ENCODE measurements at regions not wholly inside any gene's neighbourhood (a gene's known extent, or its start where the extent isn't known, plus 50 kb on each side); places are given as distances from the start of the nearest gene placed in this dataset.

DNA sequence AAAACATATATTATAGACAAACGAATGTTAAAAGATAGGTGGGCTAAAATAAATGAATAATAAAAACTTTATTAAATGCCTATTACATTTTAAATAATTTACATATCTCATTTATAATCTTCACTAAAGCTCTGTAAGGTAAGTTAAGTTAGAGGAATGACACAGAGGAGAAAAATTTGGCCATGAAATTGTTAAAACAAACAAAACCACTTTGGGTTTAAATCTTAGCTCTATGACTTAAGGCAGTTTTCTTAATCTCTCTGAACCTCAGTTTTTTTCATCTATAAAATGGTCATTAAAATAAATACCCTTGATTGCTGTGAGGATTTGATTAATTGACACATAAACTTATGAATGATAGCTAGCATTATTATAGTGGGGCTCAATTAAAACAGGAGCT lies 404.8 kb upstream of the ATP11B start:
- Mint-ChIP-seq H3K9me3 (peaks cover 7% of the 10 kb centered on the region), H3K36me3 (ENCODE audit: low read depth) (no peaks in the 10 kb centered on the region), H3K4me3 (no peak overlapping the region), H3K4me1 (peaks cover 8% of the 10 kb centered on the region), H3K27ac (no peak overlapping the region), H3K27me3 (ENCODE audit: insufficient read depth) (no peaks in the 10 kb centered on the region)
- WGBS, 2 experiments (ENCODE audit: insufficient coverage in 1 of 2, insufficient read length in 1 of 2): no CpG with 5 or more reads among the region's 1 CpG
- Histone ChIP-seq H3K4me1 (ENCODE audit: control insufficient read depth, insufficient read depth, low read length) (no peaks in the 10 kb centered on the region), H3K27me3 (ENCODE audit: control insufficient read depth, insufficient read depth, low read length, poor library complexity, severe bottlenecking) (no peaks in the 10 kb centered on the region), H3K9me3 (ENCODE audit: control insufficient read depth, low read length) (peaks cover 8% of the 10 kb centered on the region), H3K4me3 (ENCODE audit: low read length) (no peak overlapping the region), H3K27ac (ENCODE audit: low read depth, low read length) (no peak overlapping the region), H3K9ac (ENCODE audit: extremely low read depth, low read length, poor library complexity, severe bottlenecking) (no peak overlapping the region), H3K36me3 (ENCODE audit: control insufficient read depth, insufficient read depth, low read length) (no peaks in the 10 kb centered on the region)
- TF ChIP-seq, protein P1, sequence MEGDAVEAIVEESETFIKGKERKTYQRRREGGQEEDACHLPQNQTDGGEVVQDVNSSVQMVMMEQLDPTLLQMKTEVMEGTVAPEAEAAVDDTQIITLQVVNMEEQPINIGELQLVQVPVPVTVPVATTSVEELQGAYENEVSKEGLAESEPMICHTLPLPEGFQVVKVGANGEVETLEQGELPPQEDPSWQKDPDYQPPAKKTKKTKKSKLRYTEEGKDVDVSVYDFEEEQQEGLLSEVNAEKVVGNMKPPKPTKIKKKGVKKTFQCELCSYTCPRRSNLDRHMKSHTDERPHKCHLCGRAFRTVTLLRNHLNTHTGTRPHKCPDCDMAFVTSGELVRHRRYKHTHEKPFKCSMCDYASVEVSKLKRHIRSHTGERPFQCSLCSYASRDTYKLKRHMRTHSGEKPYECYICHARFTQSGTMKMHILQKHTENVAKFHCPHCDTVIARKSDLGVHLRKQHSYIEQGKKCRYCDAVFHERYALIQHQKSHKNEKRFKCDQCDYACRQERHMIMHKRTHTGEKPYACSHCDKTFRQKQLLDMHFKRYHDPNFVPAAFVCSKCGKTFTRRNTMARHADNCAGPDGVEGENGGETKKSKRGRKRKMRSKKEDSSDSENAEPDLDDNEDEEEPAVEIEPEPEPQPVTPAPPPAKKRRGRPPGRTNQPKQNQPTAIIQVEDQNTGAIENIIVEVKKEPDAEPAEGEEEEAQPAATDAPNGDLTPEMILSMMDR (conservative IDR thresholded peaks at IDR 0.05): no peak
- no peak for DNase-seq

DNA sequence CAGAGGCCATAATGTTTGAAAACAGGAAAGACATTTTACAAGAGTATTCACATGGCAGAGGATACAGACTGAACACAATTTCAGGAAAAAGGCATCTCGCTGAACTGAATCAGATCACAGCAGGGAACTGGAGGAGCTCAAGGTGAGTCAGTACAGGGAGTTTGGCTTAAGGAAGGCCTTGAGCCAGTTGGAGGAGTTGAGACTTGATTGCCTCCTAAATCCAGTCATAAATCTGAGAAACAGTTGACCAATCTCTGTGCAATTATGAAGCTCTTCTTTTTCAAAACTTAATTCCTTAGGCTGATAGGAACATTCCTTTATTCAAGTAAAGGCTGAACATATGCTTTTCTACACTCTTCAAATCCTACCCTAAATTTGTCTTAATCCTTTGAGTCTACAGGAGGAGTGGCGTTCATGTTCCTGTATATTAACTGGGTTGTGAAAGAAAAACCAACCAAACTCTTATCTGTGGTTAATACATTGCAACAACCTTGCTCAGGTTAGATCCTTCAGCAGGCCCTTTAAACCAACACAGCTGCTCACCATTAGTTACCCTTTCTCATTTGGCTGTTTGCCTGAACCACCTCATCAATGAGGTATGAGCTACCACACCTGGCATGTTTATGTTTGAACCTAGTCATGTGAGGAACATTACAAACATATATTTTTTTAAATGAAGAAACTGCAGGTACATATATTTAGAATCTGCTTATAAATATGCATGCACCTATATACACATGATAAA lies 404.1 kb upstream of the ATP11B start:
- H3K4me3 ChIP-seq (ENCODE audit: low read length): no peak overlapping the region
- H3K27me3 ChIP-seq (ENCODE audit: control insufficient read depth, insufficient read depth, low read length, poor library complexity, severe bottlenecking): no peaks in the 10 kb centered on the region
- TF ChIP-seq, protein P1 (conservative IDR thresholded peaks at IDR 0.05): no peak
- WGBS, 2 experiments (ENCODE audit: insufficient coverage in 1 of 2, insufficient read length in 1 of 2): 95 to 100% methylated on average over 1 to 2 of the region's 2 CpGs
- Mint-ChIP-seq H3K9me3 (peaks cover 7% of the 10 kb centered on the region), H3K4me1 (peaks cover 14% of the 10 kb centered on the region), H3K36me3 (ENCODE audit: low read depth) (no peaks in the 10 kb centered on the region), H3K4me3 (no peak overlapping the region), H3K27me3 (ENCODE audit: insufficient read depth) (no peaks in the 10 kb centered on the region), H3K27ac (no peak overlapping the region)
- no peak overlapping the region for H3K9ac ChIP-seq (ENCODE audit: extremely low read depth, low read length, poor library complexity, severe bottlenecking)
- no peaks in the 10 kb centered on the region for H3K4me1 ChIP-seq (ENCODE audit: control insufficient read depth, insufficient read depth, low read length)
- no peaks in the 10 kb centered on the region for H3K36me3 ChIP-seq (ENCODE audit: control insufficient read depth, insufficient read depth, low read length)
- H3K9me3 ChIP-seq (ENCODE audit: control insufficient read depth, low read length): peaks cover 8% of the 10 kb centered on the region
- no peak overlapping the region for H3K27ac ChIP-seq (ENCODE audit: low read depth, low read length)
- DNase-seq: no peak

DNA sequence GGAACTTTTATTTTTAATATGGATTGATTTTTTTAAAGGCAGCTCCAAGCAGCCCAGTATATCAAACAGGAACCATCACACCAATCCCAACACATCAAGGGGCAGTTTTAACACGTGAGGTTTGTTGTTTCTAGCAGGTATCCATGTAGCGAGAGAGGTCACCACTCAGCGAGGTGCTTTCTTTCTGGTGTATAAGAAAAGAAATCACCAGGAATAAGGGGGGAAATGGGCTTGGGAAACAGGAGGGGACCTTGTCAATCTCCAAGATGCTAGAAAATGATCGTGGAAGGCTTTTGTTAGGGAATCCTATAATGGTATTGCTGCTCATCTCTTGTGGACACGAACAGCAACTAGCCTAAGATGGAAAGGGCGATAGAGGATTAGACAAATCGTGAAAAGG lies 402.9 kb upstream of the ATP11B start:
- Mint-ChIP-seq H3K4me1 (peaks cover 16% of the 10 kb centered on the region), H3K9me3 (peaks cover 7% of the 10 kb centered on the region), H3K4me3 (no peak overlapping the region), H3K36me3 (ENCODE audit: low read depth) (no peaks in the 10 kb centered on the region), H3K27ac (no peak overlapping the region), H3K27me3 (ENCODE audit: insufficient read depth) (no peaks in the 10 kb centered on the region)
- H3K9me3 ChIP-seq (ENCODE audit: control insufficient read depth, low read length): peaks cover 8% of the 10 kb centered on the region
- WGBS, 2 experiments (ENCODE audit: insufficient coverage in 1 of 2, insufficient read length in 1 of 2): 88 to 94% methylated on average over 6 to 7 of the region's 7 CpGs
- no peak for DNase-seq
- no peak overlapping the region for H3K27ac ChIP-seq (ENCODE audit: low read depth, low read length)
- H3K4me3 ChIP-seq (ENCODE audit: low read length): no peak overlapping the region
- no peaks in the 10 kb centered on the region for H3K27me3 ChIP-seq (ENCODE audit: control insufficient read depth, insufficient read depth, low read length, poor library complexity, severe bottlenecking)
- H3K9ac ChIP-seq (ENCODE audit: extremely low read depth, low read length, poor library complexity, severe bottlenecking): no peak overlapping the region
- no peaks in the 10 kb centered on the region for H3K36me3 ChIP-seq (ENCODE audit: control insufficient read depth, insufficient read depth, low read length)
- H3K4me1 ChIP-seq (ENCODE audit: control insufficient read depth, insufficient read depth, low read length): no peaks in the 10 kb centered on the region
- TF ChIP-seq, protein P1 (conservative IDR thresholded peaks at IDR 0.05): no peak
